GM18519 (cell line): ENCODE measurements at regions not wholly inside any gene's neighbourhood (a gene's known extent, or its start where the extent isn't known, plus 50 kb on each side); places are given as distances from the start of the nearest gene placed in this dataset.
"Not testable (repeated sequence)": the region's sequence is repeated elsewhere in the genome, so short reads cannot be mapped to it uniquely, and the experiment has no call there.

ENCODE experiments used
- ATAC-seq: cut with Tn5 transposase; IDR thresholded peaks from one replicate; pipeline ENCODE4 v1.9.1; 2021; ENCODE audit warnings: mild to moderate bottlenecking, moderate library complexity; ENCODE audit not compliant: unreplicated experiment, low FRiP score

DNA sequence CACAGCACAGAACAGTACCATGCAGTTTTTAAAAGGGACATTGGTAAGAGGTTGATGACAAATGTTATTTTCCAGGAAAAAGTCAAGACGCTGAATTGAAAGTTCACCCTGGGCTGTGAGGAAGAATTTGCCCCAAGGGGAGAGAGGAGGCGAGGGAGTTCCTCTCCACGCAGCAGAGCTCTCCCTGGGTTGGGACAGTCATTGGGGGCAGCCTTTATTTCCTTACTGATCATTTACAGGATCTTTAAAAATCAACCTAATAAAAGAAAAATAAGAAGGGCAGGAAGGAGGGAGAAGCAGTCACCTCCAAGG is 49.9 kb upstream of the WNT7B start:
- ATAC-seq, result no peak

DNA sequence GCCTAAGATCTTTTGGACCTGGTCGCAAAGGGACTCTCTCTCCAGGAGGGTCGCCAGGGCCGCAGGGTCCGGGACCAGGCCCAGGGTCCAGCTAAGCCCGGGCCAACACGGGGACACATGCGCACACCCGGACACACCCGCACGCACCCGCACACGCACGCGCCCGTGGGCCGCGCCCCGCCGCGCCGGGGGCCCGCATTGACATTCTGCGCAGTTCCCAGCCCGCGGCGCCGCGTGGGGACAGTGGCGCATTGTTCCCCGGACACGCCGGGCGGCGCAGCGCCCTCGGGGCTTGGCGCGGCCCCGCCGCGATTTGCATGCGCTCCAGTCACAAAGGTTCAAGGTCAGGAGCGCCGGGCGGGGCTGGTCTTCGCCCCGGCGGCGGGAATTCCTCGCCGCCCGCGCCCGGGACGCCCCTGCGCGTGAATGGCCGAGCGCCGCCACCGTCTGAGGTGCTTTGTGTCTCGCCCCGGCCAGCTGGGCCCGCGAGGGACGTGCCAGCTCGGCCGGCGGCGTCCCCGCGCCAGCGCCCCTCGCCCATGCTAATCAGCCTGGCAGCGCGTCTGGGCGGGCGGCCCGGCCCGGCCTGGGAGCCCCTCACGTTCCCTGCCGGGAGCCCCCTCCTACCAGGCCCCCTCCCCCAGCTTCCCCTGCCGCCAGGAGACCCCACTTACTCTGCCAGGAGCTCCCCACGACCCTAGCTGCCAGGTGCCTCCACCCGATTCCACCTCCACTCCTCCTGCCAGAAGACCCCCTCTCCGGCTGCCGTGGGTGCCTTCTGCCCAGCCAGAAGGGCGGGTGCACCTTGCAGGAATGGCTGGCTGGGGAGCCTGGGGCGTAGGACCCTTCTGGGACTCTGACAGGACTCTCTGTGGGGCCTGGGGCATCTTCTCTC is 50.5 kb upstream of the WNT7B start:
- no peak for ATAC-seq

DNA sequence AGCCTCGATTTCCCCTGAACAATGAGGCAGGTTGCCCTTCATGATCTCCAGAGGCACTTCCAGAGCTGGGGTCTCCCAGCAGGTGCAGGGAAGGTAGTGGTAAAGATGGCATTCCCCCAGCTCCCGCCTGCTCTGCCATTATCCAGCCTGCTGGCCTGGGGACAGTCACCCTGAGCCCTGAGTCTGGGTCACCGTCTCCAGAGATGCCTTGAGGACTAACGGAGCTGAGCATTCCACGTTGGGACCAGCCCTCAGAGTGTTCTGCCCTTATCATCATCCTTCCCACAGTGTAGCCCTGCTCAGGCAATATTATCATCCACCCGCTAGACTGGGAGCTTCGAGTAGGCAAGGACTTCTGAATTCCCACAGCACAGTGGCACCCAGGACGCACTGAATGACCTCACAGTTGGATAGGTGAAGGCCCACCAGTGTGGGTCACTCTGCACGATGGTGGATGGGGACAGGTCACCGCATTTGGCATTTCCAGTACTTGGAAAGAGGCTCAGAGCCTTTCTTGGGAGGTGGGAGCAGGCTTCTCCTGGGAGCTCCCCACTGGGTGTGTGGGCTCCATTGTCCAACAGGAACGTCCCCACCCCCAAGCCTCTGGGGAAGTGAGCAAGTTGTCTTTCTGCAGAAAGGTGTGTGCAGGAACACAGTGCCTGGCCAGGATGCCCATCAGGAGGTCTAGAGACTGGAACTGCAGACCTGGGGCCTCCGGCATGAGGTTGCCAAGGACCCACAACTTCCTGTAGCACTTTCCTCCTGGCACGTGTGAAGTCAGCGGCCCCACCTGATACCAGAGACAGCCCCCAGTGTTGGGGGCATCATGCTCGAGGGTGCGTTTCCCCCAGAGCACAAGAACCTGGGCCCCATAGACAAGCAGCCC is 51.4 kb upstream of the WNT7B start:
- ATAC-seq, result no peak

DNA sequence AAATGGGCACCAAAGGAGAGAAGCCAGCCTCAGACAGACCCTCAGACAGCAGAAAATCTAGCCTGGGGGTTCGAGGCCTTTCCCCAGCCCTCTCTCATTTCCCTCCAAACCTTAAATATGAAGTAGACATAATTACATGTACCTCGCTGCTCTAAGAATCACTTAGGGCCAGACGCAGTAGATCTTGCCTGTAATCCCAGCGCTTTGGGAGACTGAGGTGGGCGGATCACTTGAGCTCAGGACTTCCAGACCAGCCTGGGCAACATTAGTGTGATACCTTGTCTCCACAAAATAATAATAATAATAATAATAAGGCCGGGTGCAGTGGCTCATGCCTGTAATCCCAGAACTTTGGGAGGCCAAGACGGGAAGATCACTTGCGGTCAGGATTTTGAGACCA is 52.1 kb upstream of the WNT7B start:
- ATAC-seq, result no peak

DNA sequence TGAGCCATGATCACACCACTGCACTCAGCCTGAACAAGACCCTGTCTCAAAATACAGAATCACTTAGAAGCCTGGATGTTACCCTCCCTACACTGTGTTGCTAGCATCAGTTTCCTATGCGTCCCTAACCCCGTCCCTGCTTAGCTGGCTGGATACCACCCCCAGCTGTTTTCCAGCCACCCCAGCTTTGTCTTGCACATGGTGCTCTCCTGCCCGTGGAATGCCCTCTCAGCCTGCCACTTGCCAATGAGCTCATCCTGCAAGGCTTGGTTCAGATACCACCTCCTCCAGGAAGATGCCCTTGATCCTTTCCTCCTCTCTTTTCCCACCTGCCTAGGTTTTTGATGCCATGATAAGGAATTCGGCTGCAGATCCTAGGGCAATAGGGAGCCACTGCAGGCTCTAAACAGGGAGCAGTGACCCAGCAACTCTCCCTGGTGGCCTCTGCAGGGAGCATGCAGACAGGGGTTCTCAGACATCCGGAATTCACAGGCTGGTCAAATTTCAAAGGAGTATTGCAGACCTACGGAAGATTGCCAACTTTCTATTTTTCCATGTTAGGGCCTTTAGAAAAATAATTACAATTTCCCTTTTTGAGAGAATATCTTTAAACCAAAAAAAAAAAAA is 52.7 kb upstream of the WNT7B start:
- no peak for ATAC-seq

DNA sequence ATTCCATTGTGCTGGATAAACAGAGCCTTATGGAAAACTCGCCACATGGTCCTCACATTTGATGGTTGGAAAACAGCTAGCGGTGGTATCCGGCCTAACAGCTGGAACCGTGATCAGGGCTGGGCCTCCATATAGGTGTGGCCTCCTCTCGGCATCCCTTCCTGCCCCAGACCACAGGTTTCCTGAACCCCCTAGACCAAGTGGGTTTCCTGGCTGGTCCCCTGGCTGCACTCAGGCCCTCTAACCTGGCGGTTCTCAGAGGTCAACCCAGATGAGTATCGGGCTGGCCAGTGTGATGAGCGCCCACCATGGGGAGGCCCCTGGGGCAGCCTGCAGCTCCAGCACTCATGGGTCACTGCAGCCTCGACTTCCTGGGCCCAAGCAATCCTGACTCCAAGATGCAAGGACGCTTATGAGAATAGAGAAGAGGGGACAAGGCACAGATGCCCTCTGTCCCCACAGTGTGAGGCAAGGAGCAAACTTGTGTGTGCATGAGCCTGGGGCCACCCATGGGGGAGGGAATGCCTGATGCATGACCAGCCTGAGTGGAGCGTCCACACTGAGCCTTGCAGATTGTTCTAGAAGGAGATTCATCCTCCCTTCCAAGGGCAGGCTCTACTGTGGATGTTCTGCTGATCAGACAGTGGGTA is 53.4 kb upstream of the WNT7B start:
- no peak for ATAC-seq

DNA sequence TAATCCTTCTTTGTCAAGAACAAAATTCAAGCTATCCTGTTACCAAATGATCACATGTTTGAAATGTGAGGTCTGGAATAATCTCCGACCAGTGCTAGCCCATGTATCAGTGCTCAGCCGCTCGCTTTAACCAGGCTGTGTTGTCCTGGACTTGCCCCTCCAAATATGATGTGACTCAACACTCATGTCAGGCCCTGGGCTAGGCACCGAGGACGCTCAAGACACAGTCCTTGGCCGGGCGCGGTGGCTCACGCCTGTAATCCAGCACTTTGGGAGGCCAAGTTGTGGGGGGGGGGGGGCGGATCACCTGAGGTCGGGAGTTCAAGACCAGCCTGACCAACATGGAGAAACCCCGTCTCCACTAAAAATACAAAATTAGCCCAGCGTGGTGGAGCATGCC is 54.1 kb upstream of the WNT7B start:
- no peak for ATAC-seq

DNA sequence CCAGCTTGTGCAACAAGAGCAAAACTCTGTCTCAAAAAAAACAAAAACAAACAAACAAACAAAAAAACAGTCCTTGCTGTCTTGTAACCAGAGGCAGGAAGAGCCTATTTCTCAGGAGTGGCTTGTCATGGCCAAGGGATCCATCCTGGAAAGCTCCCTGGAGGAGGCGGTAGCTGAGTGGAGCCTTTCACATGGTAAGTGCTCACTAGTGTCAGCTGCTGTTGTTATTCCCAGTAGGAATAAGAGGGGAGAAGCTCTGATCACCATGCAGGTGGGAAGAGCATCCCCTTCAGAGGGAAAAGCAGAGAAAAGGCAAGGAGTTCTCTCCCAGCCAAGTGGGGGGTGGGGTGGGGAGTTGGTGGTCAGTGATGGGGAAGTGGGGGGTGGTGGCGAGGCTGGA is 54.6 kb upstream of the WNT7B start:
- no peak for ATAC-seq

DNA sequence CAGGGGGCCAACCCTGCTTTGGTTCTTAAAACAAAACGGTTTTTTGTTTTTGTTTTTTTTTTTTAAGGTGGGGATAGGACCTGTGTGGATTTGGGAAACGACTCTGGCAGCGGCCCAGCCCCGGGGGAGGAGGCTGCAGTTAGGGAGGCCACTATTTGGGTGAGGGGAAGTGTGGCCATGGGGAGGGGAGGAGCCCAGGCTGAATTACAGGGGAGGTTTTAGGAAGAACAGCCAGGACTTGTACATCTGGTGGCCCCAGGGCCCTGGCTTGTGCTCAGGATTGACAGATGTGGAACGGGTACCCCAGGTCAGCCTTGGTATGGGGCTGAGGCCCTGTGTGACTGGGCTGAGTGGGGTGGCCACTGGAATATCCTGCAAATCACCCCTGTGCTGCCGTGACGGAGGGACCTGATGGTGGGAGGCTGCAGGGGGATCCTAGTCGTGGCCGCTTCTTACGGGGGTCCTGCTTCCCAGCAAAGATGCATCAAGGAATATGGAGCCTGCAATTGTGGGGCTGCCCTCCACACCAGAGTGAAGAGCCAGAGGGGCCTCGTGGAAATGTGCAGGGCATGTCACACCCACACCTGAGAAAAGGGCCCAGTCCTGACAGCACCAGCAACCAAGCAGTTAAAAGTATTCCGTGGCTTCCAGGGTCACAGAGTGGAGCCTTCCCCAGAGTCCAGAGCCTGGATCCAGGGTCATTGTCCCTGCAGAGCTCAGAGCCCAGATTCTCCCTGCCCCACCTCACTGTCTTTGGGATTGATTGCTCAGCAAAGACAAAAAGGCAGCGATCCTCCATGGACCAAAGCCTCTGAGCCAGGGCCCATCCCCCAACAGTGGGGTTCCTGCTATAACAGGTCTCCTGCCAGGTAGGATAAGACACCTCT is 55.2 kb upstream of the WNT7B start:
- no peak for ATAC-seq

DNA sequence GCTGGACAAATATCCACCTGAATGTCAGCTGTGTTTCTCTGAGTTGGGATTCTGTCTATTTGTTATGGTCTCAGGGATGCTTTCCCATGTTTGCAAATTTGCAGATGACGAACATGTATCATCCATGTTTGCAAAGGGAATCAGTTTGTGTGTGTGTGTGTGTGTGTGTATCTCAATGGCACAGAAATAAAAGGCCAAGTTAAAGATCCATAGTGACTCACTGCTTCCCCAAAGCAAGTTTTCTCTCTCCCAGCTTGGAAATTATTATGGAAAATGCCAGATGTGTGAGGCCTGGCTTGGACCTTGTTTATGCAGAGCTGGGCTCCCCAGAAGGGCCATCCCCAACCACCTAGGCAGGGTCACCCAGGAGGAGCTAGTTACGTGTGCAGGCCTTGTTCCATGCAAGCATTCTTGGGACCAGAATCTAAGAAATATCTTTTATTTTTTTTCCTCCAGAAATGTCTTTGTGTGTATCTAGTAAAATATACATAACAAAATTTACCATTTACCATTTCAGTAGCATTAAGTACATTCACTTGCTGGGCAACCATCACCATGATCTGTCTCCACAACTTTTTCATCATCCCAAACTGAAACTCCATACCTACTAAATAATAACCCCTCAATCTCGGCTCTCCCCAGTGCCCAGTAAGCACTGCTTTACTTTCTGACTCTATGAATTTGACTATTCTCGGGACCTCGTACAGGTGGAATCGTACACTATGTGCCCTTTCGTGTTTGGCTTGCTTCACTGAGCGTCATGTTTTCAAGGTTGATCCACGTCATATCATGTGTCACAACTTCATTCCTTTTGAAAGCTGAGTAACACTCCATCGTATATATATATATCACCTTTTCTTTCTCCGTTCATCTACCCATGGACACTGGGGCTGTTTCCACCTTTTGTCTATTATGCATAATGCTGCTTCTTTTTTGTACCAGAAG is 56.6 kb upstream of the WNT7B start:
- ATAC-seq, result no peak

DNA sequence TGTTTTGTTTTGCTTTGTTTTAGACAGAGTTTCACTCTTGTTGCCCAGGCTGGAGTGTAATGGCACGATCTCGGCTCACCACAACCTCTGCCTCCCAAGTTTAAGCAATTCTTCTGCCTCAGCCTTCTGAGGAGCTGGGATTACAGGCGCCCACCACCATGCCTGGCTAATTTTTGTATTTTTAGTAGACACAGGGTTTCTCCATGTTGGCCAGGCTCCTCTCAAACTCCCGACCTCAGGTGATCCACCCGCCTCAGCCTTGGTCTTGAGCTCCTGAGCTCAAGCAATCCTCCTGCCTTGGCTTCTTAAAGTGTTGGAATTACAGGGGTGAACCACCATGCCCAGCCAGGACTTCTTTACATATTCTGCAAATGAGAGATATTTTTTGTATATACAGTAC is 57.5 kb upstream of the WNT7B start:
- not testable (repeated sequence) for ATAC-seq

DNA sequence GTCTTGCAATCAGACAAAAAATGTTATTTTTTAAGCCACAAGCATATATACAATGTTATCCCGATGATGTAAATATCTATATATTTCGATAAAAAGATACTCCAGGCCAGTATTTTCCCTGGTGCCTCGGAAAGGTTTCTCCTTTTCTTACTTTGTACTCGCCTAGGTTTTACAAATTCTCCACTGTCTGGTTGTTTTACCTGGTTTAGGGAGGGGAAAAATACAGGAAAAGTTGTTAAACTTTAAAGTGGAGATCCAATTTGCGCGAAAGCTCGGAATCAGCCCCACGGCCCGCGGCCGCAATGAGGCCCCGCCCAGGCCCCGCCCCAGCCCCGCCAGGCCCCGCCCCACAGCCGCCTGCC is 58.4 kb upstream of the WNT7B start:
- ATAC-seq, result no peak

DNA sequence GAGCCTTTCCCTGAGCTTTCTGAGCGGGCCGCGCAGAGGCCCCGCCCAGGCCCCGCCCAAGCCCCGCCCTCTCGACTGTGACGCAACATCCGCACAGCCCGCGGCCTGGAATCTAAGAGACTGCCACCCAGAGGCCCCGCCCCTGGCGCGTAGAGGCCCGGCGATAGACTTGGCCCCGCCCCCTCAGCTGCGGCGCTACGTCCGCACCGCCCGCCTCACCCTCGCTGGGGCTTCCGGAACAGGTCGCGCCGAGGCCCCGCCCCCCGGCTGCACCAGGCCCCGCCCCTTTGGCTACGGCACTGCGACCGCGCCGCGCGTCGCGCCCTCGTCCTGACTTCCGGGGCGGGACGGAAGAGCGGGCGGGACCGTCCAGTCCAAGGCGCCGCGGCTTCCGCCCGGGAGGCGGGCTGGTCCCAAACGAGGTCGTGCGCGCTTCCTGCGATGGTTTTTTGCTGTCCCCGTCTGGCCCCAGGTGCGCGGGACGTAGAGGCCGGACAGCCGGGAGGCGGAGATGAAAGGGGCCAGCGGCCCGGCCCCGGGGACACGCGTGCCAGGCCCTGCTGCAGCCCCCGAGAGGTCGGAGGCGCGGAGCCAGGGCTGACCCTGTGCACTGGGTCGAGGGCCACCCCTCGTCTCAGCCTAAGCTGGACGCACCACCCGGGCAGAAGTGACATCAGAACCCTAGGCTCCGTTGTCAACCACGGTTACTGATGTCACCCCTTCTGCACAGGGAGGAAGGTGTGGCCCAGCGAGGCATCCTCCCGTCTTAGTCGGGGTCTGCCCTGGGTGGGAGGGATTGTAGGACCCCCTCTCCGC is 59.0 kb upstream of the WNT7B start:
- ATAC-seq, result peak; percentile 79

DNA sequence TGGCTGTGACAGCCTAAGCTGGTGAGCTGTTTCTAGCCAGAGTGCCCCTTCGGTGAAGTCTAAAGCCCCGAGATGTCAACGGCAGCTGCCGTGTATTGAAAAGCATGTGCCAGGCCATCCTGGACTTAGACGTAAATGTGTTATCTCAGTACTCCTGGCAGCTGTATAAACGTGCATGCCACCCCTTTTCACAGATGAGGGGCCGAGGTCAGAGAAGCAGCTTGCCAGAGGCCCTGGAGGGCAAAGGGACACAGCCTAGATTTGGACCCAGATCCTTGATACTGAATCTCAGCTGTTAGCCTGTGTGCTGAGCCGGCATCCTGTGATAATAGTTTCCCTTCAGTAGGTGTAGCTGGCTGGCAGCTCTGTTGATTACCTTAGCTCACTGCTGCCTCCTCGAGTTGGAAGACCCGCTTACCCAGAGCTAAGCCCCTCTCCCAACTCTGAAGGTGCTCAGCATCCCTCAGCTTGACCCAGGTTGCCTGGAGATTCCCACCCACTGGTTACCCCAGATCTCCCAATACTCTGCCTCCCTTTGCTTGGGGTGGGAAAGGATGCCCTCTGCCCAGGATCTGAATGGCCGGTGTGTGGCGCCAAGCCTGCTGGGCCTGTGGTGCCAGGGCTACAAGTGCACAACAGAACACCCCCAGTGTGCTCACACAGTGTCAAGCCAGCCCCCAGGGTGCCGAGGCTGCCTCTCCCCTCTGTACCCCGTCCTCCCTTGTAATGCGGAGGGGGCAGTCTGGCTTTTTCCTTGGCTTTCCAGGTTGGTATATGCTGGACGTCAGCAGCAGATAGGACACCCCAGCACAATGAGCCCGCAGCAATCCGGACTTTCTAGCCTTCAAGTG is 59.8 kb upstream of the WNT7B start:
- no peak for ATAC-seq

DNA sequence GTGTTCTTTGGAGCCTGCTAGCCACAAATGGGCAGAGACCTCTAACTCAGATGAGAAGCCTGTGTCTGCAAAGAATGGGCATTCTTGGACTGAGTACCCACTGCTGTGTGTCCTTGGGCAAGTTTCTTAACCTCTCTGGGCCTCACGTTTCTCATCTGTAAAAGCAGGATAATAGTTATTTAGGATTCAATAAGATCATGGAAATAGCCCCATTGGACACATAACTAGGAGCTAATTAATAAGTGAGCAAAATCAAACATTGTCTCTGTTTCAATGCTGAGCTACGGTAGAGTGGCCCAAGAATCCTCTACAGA is 61.2 kb upstream of the WNT7B start:
- no peak for ATAC-seq

DNA sequence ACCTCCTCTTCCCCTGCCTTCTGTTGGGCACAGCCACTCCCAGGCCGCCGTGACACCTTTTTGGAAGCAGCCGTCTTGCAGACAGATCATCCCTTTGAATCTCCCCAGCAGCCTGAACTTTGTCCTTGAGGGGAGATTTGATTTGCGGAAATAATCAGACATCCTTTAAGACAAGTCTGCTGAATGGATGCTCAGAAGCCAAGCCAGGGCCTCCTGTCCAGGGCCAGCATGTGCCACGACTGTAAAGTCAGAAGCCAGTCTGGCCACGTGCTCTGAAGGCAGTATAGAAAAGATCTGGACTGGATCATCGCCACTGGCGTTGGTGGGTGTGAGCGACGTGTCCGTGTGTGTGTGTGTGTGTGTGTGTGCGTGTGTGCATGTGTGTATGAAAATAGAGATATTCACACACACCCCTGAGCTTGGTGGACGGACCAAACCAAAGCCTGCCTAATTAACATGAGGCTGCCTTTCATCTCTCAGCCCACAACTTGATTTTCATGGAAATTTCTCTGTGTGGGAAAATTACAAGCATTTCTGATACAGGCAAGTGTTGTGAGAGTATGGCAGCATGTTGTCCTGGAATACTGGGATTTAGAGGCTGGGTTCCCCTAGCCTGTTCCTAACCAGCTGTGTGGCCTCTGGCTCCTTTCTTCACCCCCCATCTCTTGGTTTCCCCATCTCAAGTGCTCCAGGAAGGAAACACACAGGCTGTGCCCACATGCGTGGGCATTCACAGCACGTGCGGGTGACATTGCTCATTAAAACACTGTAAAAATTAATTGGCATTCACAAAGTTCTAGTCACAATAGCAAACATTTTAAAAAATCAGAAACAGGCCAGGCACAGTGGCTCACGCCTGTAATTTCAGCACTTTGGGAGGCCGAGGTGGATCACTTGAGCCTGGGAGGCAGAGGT is 61.8 kb upstream of the WNT7B start:
- no peak for ATAC-seq
